ENCODE measurements at regions not wholly inside any gene's neighbourhood (a gene's known extent, or its start where the extent isn't known, plus 50 kb on each side); places are given as distances from the start of the nearest gene placed in this dataset.

- H3K4me3 ChIP-seq (ENCODE audit: low read depth in 1 of 3, low read length in 3 of 3) = no peak overlapping the region
- H3K9me3 ChIP-seq (ENCODE audit: control insufficient read depth in 4 of 4, low read length in 3 of 4) = no peaks in the 10 kb centered on the region
- TF ChIP-seq EGR1 (IDR thresholded peaks at IDR 0.05; ENCODE audit: low read depth in 2 of 2) (no peak), FOXA1 (IDR thresholded peaks at IDR 0.05) (no peak), YY1 (IDR thresholded peaks at IDR 0.05) (no peak), ZBTB33 (IDR thresholded peaks at IDR 0.05) (no peak), NR2F2 (IDR thresholded peaks at IDR 0.05) (no peak), HNF4A (conservative IDR thresholded peaks at IDR 0.05) (no peak), FOXA2 (IDR thresholded peaks at IDR 0.05) (no peak), JUND (IDR thresholded peaks at IDR 0.05) (no peak), RAD21 (IDR thresholded peaks at IDR 0.05) (no peak), RXRA (IDR thresholded peaks at IDR 0.05) (no peak)
- TF ChIP-seq, protein P1, sequence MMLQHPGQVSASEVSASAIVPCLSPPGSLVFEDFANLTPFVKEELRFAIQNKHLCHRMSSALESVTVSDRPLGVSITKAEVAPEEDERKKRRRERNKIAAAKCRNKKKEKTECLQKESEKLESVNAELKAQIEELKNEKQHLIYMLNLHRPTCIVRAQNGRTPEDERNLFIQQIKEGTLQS (IDR thresholded peaks at IDR 0.05) = no peak
- TF ChIP-seq, protein P2, sequence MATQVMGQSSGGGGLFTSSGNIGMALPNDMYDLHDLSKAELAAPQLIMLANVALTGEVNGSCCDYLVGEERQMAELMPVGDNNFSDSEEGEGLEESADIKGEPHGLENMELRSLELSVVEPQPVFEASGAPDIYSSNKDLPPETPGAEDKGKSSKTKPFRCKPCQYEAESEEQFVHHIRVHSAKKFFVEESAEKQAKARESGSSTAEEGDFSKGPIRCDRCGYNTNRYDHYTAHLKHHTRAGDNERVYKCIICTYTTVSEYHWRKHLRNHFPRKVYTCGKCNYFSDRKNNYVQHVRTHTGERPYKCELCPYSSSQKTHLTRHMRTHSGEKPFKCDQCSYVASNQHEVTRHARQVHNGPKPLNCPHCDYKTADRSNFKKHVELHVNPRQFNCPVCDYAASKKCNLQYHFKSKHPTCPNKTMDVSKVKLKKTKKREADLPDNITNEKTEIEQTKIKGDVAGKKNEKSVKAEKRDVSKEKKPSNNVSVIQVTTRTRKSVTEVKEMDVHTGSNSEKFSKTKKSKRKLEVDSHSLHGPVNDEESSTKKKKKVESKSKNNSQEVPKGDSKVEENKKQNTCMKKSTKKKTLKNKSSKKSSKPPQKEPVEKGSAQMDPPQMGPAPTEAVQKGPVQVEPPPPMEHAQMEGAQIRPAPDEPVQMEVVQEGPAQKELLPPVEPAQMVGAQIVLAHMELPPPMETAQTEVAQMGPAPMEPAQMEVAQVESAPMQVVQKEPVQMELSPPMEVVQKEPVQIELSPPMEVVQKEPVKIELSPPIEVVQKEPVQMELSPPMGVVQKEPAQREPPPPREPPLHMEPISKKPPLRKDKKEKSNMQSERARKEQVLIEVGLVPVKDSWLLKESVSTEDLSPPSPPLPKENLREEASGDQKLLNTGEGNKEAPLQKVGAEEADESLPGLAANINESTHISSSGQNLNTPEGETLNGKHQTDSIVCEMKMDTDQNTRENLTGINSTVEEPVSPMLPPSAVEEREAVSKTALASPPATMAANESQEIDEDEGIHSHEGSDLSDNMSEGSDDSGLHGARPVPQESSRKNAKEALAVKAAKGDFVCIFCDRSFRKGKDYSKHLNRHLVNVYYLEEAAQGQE (IDR thresholded peaks at IDR 0.05) = no peak
- TF ChIP-seq, protein P3, sequence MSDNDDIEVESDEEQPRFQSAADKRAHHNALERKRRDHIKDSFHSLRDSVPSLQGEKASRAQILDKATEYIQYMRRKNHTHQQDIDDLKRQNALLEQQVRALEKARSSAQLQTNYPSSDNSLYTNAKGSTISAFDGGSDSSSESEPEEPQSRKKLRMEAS (IDR thresholded peaks at IDR 0.05) = no peak
- TF ChIP-seq, protein P4, sequence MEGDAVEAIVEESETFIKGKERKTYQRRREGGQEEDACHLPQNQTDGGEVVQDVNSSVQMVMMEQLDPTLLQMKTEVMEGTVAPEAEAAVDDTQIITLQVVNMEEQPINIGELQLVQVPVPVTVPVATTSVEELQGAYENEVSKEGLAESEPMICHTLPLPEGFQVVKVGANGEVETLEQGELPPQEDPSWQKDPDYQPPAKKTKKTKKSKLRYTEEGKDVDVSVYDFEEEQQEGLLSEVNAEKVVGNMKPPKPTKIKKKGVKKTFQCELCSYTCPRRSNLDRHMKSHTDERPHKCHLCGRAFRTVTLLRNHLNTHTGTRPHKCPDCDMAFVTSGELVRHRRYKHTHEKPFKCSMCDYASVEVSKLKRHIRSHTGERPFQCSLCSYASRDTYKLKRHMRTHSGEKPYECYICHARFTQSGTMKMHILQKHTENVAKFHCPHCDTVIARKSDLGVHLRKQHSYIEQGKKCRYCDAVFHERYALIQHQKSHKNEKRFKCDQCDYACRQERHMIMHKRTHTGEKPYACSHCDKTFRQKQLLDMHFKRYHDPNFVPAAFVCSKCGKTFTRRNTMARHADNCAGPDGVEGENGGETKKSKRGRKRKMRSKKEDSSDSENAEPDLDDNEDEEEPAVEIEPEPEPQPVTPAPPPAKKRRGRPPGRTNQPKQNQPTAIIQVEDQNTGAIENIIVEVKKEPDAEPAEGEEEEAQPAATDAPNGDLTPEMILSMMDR (IDR thresholded peaks at IDR 0.05; ENCODE audit: low read depth, low read length, missing input control) = no peak
- H3K27me3 ChIP-seq (ENCODE audit: control insufficient read depth in 4 of 4, insufficient read depth in 4 of 4, low read length in 3 of 4) = peaks cover 0 to 5% (median under 1%) of the 10 kb centered on the region in 4 donors
- no peak for DNase-seq (ENCODE audit: low spot score)
- H3K4me1 ChIP-seq (ENCODE audit: control insufficient read depth in 4 of 4, insufficient read depth in 4 of 4, low read length in 3 of 4) = no peaks in the 10 kb centered on the region
- no peak overlapping the region for H3K27ac ChIP-seq (ENCODE audit: low read depth in 1 of 2, low read length in 2 of 2)
- no peaks in the 10 kb centered on the region for H3K36me3 ChIP-seq (ENCODE audit: control insufficient read depth in 4 of 4, insufficient read depth in 3 of 4, low read depth in 1 of 4, low read length in 3 of 4)
- 53% methylated on average over 4 of the region's 4 CpGs for WGBS
- H3K9ac ChIP-seq (ENCODE audit: low read depth in 1 of 2, low read length in 2 of 2) = no peak overlapping the region
These were observed 150.9 kb downstream of the EMP1 start for GRCh38 chr12:13347241-13348043.

DNA sequence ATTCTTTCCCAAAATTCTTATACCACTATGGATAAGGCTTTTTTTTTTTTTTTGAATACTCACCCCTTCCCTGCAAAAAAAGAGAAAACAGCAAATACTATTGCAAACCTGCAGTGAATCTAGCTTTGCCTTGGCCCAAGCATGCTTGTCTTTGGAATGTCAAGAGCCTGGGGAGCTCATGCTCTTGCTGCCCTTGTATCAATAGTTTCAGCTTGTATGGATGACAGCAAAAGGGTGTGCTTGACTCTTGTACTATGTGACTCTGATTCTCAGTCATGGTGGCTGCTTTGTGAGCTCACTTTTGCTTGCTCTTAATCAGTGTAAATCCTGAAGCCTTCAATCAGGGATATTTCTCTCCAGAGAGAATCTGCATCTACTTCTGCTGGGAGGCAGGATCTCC, 149.2 kb downstream of the EMP1 start:
- no peaks in the 10 kb centered on the region for H3K9me3 ChIP-seq (ENCODE audit: control insufficient read depth in 4 of 4, low read length in 3 of 4)
- H3K9ac ChIP-seq (ENCODE audit: low read depth in 1 of 2, low read length in 2 of 2) = no peak overlapping the region
- H3K27ac ChIP-seq (ENCODE audit: low read depth in 1 of 2, low read length in 2 of 2) = no peak overlapping the region
- no peaks in the 10 kb centered on the region for H3K36me3 ChIP-seq (ENCODE audit: control insufficient read depth in 4 of 4, insufficient read depth in 3 of 4, low read depth in 1 of 4, low read length in 3 of 4)
- H3K27me3 ChIP-seq (ENCODE audit: control insufficient read depth in 4 of 4, insufficient read depth in 4 of 4, low read length in 3 of 4) = peaks cover 0 to 5% (median under 1%) of the 10 kb centered on the region in 4 donors
- H3K4me3 ChIP-seq (ENCODE audit: low read depth in 1 of 3, low read length in 3 of 3) = no peak overlapping the region
- H3K4me1 ChIP-seq (ENCODE audit: control insufficient read depth in 4 of 4, insufficient read depth in 4 of 4, low read length in 3 of 4) = no peaks in the 10 kb centered on the region
- no peak for DNase-seq (ENCODE audit: low spot score)
- TF ChIP-seq RXRA (IDR thresholded peaks at IDR 0.05) (no peak), HNF4A (conservative IDR thresholded peaks at IDR 0.05) (no peak), EGR1 (IDR thresholded peaks at IDR 0.05; ENCODE audit: low read depth in 2 of 2) (no peak), NR2F2 (IDR thresholded peaks at IDR 0.05) (no peak), FOXA2 (IDR thresholded peaks at IDR 0.05) (no peak), GABPA (IDR thresholded peaks at IDR 0.05 in 1 of 2, conservative IDR thresholded peaks at IDR 0.05 in 1 of 2) (no peak), SP1 (IDR thresholded peaks at IDR 0.05) (no peak)
- TF ChIP-seq, protein P4 (IDR thresholded peaks at IDR 0.05; ENCODE audit: low read depth, low read length, missing input control) = no peak
- TF ChIP-seq, protein P3 (IDR thresholded peaks at IDR 0.05) = no peak
- TF ChIP-seq, protein P1 (IDR thresholded peaks at IDR 0.05) = no peak

Measured in liver (tissue), 8 donors.